ENCODE measurements at regions not wholly inside any gene's neighbourhood (a gene's known extent, or its start where the extent isn't known, plus 50 kb on each side); places are given as distances from the start of the nearest gene placed in this dataset.

DNA sequence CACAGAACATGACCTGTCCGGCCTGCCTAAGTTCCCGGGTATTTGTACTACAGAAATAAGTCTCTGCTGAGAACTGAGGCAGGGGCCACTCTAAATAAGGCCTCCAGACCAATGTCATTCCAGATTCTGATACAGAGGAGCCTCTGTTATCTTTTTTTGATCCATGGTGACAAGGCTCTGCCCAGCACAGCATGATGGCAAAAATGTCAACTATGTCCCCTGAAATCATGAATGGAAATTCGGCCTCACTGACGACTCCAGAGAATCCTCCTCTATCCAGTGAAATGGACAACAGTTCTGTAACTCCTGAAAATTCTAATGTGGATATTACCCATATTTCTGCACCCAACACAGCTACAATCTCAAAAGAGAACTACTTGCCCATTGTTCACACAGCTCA, 335.0 kb downstream of the DNAH5 start:
- no peak overlapping the region for H3K4me3 ChIP-seq
- no peaks in the 10 kb centered on the region for H3K9me3 ChIP-seq
- H3K4me1 ChIP-seq (ENCODE audit: insufficient read depth), result no peaks in the 10 kb centered on the region
- no peaks in the 10 kb centered on the region for H3K27me3 ChIP-seq
- TF ChIP-seq, protein P1, sequence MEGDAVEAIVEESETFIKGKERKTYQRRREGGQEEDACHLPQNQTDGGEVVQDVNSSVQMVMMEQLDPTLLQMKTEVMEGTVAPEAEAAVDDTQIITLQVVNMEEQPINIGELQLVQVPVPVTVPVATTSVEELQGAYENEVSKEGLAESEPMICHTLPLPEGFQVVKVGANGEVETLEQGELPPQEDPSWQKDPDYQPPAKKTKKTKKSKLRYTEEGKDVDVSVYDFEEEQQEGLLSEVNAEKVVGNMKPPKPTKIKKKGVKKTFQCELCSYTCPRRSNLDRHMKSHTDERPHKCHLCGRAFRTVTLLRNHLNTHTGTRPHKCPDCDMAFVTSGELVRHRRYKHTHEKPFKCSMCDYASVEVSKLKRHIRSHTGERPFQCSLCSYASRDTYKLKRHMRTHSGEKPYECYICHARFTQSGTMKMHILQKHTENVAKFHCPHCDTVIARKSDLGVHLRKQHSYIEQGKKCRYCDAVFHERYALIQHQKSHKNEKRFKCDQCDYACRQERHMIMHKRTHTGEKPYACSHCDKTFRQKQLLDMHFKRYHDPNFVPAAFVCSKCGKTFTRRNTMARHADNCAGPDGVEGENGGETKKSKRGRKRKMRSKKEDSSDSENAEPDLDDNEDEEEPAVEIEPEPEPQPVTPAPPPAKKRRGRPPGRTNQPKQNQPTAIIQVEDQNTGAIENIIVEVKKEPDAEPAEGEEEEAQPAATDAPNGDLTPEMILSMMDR (IDR thresholded peaks at IDR 0.05), result no peak
- no peak for TF ChIP-seq EP300 (IDR thresholded peaks at IDR 0.05)
- no peaks in the 10 kb centered on the region for H3K36me3 ChIP-seq
- intact Hi-C loops (cut with DNase I), result no loop called here
- 80 to 88% (median 82%) methylated on average over 4 of the region's 4 CpGs for WGBS, 3 donors
- no peak overlapping the region for H3K27ac ChIP-seq
- DNase-seq, result no peak

DNA sequence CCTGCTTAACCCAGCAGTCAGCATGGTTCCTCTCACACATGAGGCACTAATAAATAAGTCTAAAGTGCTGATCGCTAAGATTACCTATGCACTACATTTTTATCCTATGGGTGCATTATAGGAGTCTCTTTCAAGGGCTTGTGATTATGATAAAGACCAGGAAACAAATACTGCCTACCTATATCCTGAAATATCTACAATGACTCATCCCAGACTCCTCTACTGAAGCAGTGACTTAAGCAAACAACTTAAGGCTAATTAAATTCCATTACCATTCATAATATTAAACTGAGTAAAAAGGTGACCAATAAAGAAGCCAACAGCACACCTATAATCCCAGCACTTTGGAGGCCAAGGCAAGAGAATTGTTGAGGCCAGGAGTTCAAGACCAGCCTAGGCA, 338.4 kb downstream of the DNAH5 start:
- intact Hi-C loops (cut with DNase I), result no loop called here

DNA sequence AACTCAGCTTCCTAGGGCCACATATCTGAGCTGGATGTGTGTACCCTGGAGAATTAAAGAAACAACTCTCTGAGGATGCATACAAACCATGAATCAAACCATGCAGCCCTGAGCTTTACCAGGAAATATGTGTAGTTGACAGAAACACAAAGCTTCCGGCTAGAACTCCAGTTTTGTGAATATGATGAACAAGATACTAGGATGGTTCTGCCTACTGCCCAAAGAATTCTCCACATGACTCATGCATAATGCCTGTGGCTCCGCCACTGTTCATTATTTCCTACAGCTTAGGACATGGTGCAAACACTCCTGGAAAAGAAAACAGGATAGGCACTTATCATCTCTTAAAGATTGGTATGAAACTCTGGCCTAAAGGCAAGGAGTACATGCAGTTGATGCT, 343.4 kb downstream of the DNAH5 start:
- intact Hi-C loops (cut with DNase I), result no loop called here
- TF ChIP-seq POLR2A (IDR thresholded peaks at IDR 0.05) (no peak), EP300 (IDR thresholded peaks at IDR 0.05) (no peak)
- TF ChIP-seq, protein P1 (IDR thresholded peaks at IDR 0.05), result no peak
- no peaks in the 10 kb centered on the region for H3K9me3 ChIP-seq

More for the DNA sequence above, 338.4 kb downstream of the DNAH5 start:
- TF ChIP-seq POLR2A (IDR thresholded peaks at IDR 0.05) (no peak), EP300 (IDR thresholded peaks at IDR 0.05) (no peak)
- TF ChIP-seq, protein P1 (IDR thresholded peaks at IDR 0.05), result no peak
- no peak for DNase-seq
- Histone ChIP-seq H3K27ac (no peak overlapping the region), H3K4me3 (no peak overlapping the region), H3K4me1 (ENCODE audit: insufficient read depth) (no peaks in the 10 kb centered on the region), H3K36me3 (no peaks in the 10 kb centered on the region), H3K27me3 (no peaks in the 10 kb centered on the region), H3K9me3 (no peaks in the 10 kb centered on the region)
- WGBS, 3 donors, result 93 to 94% (median 94%) methylated on average over 1 of the region's 1 CpG

DNA sequence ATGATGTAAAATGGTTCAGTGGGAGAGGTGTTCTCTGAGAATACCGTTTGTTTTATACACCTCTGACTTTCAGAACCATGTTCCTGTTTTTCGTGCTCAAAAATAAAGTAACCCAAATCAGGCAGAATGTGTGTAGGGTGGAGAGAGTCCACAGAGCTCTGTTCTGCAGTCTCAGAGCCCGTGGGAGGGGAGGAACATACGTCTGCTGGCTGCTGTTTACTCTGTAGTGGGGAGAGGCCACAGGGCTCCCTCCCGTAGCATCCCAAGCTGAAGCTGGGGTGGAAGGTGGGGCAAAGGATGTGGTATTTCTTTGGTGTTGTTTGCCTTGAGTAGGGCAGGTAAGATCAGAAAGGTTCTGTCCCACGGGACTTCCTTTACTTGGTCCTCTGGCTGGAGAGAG, 348.5 kb downstream of the DNAH5 start:
- H3K27me3 ChIP-seq, result no peaks in the 10 kb centered on the region
- 33 to 45% (median 34%) methylated on average over 6 of the region's 6 CpGs for WGBS, 3 donors
- intact Hi-C loops (cut with DNase I), result no loop called here
- H3K36me3 ChIP-seq, result no peaks in the 10 kb centered on the region
- H3K9me3 ChIP-seq, result no peaks in the 10 kb centered on the region
- H3K4me3 ChIP-seq, result no peak overlapping the region
- TF ChIP-seq, protein P1 (IDR thresholded peaks at IDR 0.05), result no peak
- TF ChIP-seq POLR2A (IDR thresholded peaks at IDR 0.05) (no peak), EP300 (IDR thresholded peaks at IDR 0.05) (no peak)
- no peak overlapping the region for H3K27ac ChIP-seq
- no peak for DNase-seq
- no peaks in the 10 kb centered on the region for H3K4me1 ChIP-seq (ENCODE audit: insufficient read depth)

More for the DNA sequence above, 343.4 kb downstream of the DNAH5 start:
- Histone ChIP-seq H3K27me3 (no peaks in the 10 kb centered on the region), H3K4me1 (ENCODE audit: insufficient read depth) (no peaks in the 10 kb centered on the region), H3K36me3 (no peaks in the 10 kb centered on the region), H3K4me3 (no peak overlapping the region), H3K27ac (no peak overlapping the region)
- 75 to 92% (median 80%) methylated on average over 2 of the region's 2 CpGs for WGBS, 3 donors
- no peak for DNase-seq

DNA sequence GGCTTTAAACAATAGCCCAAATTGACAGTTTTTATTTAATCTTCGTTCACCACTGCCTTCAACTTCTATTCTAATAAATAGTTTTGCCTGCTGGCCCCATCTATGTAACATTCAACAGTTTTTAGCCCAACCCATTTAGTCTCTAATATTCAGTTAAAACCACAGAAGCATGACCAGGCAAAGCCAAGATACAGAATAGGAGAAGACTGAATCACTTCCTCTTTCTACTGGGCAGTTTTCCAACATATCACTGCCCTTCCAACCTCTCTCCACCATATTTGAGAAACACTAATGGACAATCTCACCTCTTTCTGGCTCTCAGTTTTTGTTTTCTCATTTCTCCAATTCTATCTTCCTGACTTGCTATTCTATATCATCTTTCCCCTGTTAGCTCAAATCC, 352.9 kb downstream of the DNAH5 start:
- Histone ChIP-seq H3K27ac (no peak overlapping the region), H3K4me3 (no peak overlapping the region), H3K27me3 (no peaks in the 10 kb centered on the region), H3K36me3 (no peaks in the 10 kb centered on the region), H3K4me1 (ENCODE audit: insufficient read depth) (no peaks in the 10 kb centered on the region), H3K9me3 (no peaks in the 10 kb centered on the region)
- TF ChIP-seq, protein P1 (IDR thresholded peaks at IDR 0.05), result no peak
- TF ChIP-seq EP300 (IDR thresholded peaks at IDR 0.05) (no peak), POLR2A (IDR thresholded peaks at IDR 0.05) (no peak)
- no peak for DNase-seq
- 58 to 73% (median 64%) methylated on average over 1 of the region's 1 CpG for WGBS, 3 donors
- intact Hi-C loops (cut with DNase I), result no loop called here
